ENCODE measurements at regions not wholly inside any gene's neighbourhood (a gene's known extent, or its start where the extent isn't known, plus 50 kb on each side); places are given as distances from the start of the nearest gene placed in this dataset.
A peak's percentile ranks its signal among the peaks of the same experiment; 100 is the strongest.

DNA sequence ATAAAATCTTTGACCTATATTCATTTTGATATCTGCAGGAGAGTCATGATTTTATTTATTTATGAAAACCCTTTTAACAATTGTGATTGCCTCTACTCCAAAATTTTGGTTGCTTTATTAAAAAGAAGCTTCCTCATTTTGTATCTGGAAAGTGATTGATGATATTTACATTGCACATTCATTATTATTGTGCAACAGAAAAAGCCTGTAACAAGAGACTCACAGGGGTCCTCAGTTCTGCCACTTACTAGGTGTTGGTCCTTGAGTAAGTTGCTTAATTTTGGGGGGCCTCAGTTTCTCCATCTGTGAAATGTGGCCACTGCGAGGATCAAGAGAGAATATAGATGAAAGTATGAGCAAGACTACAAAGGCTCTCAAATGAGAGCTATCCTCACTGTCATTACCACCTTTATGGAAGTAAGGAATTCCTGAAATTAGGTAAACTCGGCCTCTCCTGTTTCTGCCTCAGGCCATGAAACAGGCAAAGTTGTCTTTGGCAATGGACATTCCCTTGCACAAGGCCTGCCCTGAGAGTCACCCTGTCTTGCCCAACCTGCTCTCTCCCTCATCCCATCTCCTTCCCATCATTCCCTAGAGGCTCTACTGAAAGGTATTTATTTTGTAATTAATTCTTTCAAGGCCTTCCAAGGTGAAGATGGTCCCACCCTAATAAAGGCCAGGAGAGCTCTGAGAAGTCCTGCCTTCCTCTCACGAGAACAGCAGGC, 66.1 kb upstream of the ABLIM1 start:
- intact Hi-C loops (cut with DNase I) = no loop called here
- 89 to 97% methylated on average over 3 of the region's 3 CpGs for WGBS, 2 donors
- TF ChIP-seq CTCF (IDR thresholded peaks at IDR 0.05) = no peak
- TF ChIP-seq POLR2A (IDR thresholded peaks at IDR 0.05) = no peak
- no peaks in the 10 kb centered on the region for H3K27me3 ChIP-seq
- H3K9me3 ChIP-seq = no peaks in the 10 kb centered on the region
- H3K4me3 ChIP-seq (replicated peaks in 1 of 3) = no peak overlapping the region
- H3K4me1 ChIP-seq = peaks cover 37 to 48% of the 10 kb centered on the region in 2 donors
- no peaks in the 10 kb centered on the region for H3K36me3 ChIP-seq
- no peak for DNase-seq
- no peak overlapping the region for H3K27ac ChIP-seq

GRCh38 chr10:114724716-114725106, 66.6 kb upstream of the ABLIM1 start:
- no peak overlapping the region for H3K27ac ChIP-seq
- DNase-seq = no peak
- peaks cover 32 to 43% of the 10 kb centered on the region in 2 donors for H3K4me1 ChIP-seq
- TF ChIP-seq POLR2A (IDR thresholded peaks at IDR 0.05) (no peak), CTCF (IDR thresholded peaks at IDR 0.05) (no peak)
- no peaks in the 10 kb centered on the region for H3K27me3 ChIP-seq
- intact Hi-C loops (cut with DNase I) = no loop called here
- WGBS, 2 donors = 93 to 94% methylated on average over 3 of the region's 3 CpGs
- no peak overlapping the region for H3K4me3 ChIP-seq (replicated peaks in 1 of 3)
- no peaks in the 10 kb centered on the region for H3K36me3 ChIP-seq
- no peaks in the 10 kb centered on the region for H3K9me3 ChIP-seq

- Histone ChIP-seq H3K27ac (peak overlapping the region in 1 of 3 donors; percentile 19), H3K36me3 (no peaks in the 10 kb centered on the region), H3K27me3 (no peaks in the 10 kb centered on the region), H3K4me1 (peaks cover 20 to 28% of the 10 kb centered on the region in 2 donors), H3K4me3 (replicated peaks in 1 of 3) (no peak overlapping the region), H3K9me3 (no peaks in the 10 kb centered on the region)
- intact Hi-C loops (cut with DNase I) = no loop called here
- DNase-seq = no peak
- WGBS, 2 donors = 70 to 73% methylated on average over 3 of the region's 3 CpGs
- TF ChIP-seq CTCF (IDR thresholded peaks at IDR 0.05) (no peak), POLR2A (IDR thresholded peaks at IDR 0.05) (no peak)
These were observed 68.8 kb upstream of the ABLIM1 start for GRCh38 chr10:114726820-114727271.

GRCh38 chr10:114728325-114728724, 70.2 kb upstream of the ABLIM1 start:
- DNase-seq = no peak
- H3K27me3 ChIP-seq = no peaks in the 10 kb centered on the region
- WGBS, 2 donors = 94 to 95% methylated on average over 4 of the region's 4 CpGs
- no peaks in the 10 kb centered on the region for H3K9me3 ChIP-seq
- TF ChIP-seq CTCF (IDR thresholded peaks at IDR 0.05) = no peak
- TF ChIP-seq POLR2A (IDR thresholded peaks at IDR 0.05) = no peak
- no peak overlapping the region for H3K4me3 ChIP-seq (replicated peaks in 1 of 3)
- H3K4me1 ChIP-seq = peaks cover 7 to 14% of the 10 kb centered on the region in 2 donors
- H3K27ac ChIP-seq = no peak overlapping the region
- H3K36me3 ChIP-seq = no peaks in the 10 kb centered on the region
- intact Hi-C loops (cut with DNase I) = no loop called here

GRCh38 chr10:114729103-114729659, 71.1 kb upstream of the ABLIM1 start:
- no peak overlapping the region for H3K27ac ChIP-seq
- H3K4me3 ChIP-seq (replicated peaks in 1 of 3) = no peak overlapping the region
- peaks cover 3 to 12% of the 10 kb centered on the region in 2 donors for H3K4me1 ChIP-seq
- no peaks in the 10 kb centered on the region for H3K36me3 ChIP-seq
- H3K27me3 ChIP-seq = no peaks in the 10 kb centered on the region
- 77 to 82% methylated on average over 3 of the region's 3 CpGs for WGBS, 2 donors
- no peak for DNase-seq
- no peaks in the 10 kb centered on the region for H3K9me3 ChIP-seq
- TF ChIP-seq CTCF (IDR thresholded peaks at IDR 0.05) (no peak), POLR2A (IDR thresholded peaks at IDR 0.05) (no peak)
- intact Hi-C loops (cut with DNase I) = no loop called here
